ENCODE measurements at regions not wholly inside any gene's neighbourhood (a gene's known extent, or its start where the extent isn't known, plus 50 kb on each side); places are given as distances from the start of the nearest gene placed in this dataset.
A peak's percentile ranks its signal among the peaks of the same experiment; 100 is the strongest.

DNA sequence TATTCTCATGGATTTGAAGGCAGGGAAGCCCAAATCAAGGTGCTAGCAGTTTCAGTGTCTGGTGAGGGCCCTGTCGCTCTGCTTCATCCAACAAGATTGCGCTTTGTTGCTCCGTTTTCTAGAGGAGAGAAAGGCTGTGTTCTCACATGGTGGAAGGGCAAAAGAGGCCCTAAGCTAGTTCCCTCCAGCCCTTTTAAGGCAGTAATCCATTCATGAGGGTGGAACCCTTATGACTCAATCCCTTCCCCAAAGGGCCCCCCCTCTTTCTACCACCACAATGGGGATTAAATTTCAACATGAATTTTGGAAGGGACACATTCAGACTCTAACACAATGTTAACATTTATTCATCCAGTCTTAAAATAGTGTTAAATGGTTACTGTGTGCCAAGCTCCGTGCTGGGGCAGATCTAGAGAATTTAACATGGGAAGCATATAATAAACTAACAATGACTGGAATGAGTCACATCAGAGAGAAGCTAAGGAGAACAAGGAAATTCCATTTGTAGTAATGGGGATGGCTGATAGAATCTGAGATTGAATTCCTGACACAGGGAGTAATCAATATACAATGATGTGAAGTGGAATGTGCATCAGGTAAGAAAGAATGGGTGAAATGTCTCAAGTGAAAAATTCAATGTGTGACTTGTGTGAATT is 382.8 kb upstream of the ZNF608 start:
- ATAC-seq: no peak
- Histone ChIP-seq H3K36me3 (ENCODE audit: control insufficient read depth, insufficient read depth, low read length) (no peaks in the 10 kb centered on the region), H3K27ac (ENCODE audit: low read length) (peak overlapping the region; percentile 39; the same call in 1 of the 2 replicates), H3K27me3 (ENCODE audit: control insufficient read depth, insufficient read depth, low read length) (no peaks in the 10 kb centered on the region), H3K4me3 (ENCODE audit: low read depth in 2 of 2, low read length in 2 of 2) (no peak overlapping the region), H3K4me1 (ENCODE audit: control insufficient read depth, insufficient read depth, low read length) (no peaks in the 10 kb centered on the region; the same call in 1 of the 2 replicates), H3K9me3 (ENCODE audit: control insufficient read depth, insufficient read depth, low read depth, low read length) (no peaks in the 10 kb centered on the region)
- no peak for TF ChIP-seq SIN3A (IDR thresholded peaks at IDR 0.05; ENCODE audit: borderline replicate concordance, insufficient read depth, low read depth, low read length)
- TF ChIP-seq, protein P1, sequence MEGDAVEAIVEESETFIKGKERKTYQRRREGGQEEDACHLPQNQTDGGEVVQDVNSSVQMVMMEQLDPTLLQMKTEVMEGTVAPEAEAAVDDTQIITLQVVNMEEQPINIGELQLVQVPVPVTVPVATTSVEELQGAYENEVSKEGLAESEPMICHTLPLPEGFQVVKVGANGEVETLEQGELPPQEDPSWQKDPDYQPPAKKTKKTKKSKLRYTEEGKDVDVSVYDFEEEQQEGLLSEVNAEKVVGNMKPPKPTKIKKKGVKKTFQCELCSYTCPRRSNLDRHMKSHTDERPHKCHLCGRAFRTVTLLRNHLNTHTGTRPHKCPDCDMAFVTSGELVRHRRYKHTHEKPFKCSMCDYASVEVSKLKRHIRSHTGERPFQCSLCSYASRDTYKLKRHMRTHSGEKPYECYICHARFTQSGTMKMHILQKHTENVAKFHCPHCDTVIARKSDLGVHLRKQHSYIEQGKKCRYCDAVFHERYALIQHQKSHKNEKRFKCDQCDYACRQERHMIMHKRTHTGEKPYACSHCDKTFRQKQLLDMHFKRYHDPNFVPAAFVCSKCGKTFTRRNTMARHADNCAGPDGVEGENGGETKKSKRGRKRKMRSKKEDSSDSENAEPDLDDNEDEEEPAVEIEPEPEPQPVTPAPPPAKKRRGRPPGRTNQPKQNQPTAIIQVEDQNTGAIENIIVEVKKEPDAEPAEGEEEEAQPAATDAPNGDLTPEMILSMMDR (IDR thresholded peaks at IDR 0.05): no peak
- TF ChIP-seq POLR2AphosphoS5 (IDR thresholded peaks at IDR 0.05; ENCODE audit: low read depth, low read length): no peak
- no peak for TF ChIP-seq TCF7L2 (IDR thresholded peaks at IDR 0.05; ENCODE audit: low read depth, low read length)
- TF ChIP-seq, protein P2, sequence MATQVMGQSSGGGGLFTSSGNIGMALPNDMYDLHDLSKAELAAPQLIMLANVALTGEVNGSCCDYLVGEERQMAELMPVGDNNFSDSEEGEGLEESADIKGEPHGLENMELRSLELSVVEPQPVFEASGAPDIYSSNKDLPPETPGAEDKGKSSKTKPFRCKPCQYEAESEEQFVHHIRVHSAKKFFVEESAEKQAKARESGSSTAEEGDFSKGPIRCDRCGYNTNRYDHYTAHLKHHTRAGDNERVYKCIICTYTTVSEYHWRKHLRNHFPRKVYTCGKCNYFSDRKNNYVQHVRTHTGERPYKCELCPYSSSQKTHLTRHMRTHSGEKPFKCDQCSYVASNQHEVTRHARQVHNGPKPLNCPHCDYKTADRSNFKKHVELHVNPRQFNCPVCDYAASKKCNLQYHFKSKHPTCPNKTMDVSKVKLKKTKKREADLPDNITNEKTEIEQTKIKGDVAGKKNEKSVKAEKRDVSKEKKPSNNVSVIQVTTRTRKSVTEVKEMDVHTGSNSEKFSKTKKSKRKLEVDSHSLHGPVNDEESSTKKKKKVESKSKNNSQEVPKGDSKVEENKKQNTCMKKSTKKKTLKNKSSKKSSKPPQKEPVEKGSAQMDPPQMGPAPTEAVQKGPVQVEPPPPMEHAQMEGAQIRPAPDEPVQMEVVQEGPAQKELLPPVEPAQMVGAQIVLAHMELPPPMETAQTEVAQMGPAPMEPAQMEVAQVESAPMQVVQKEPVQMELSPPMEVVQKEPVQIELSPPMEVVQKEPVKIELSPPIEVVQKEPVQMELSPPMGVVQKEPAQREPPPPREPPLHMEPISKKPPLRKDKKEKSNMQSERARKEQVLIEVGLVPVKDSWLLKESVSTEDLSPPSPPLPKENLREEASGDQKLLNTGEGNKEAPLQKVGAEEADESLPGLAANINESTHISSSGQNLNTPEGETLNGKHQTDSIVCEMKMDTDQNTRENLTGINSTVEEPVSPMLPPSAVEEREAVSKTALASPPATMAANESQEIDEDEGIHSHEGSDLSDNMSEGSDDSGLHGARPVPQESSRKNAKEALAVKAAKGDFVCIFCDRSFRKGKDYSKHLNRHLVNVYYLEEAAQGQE (IDR thresholded peaks at IDR 0.05; ENCODE audit: insufficient read depth in 1 of 2, low read depth in 2 of 2, low read length in 1 of 2): no peak
- intact Hi-C loops (cut with micrococcal nuclease; ENCODE audit: unreplicated experiment) (no loop called here), in situ Hi-C loops (cut with HindIII; ENCODE audit: low pct_unique_long_range_greater_than_20kb, low sequenced_read_pairs) (no loop called here)
- ChIA-PET CTCF (no interaction called here), POLR2A (no interaction called here)
- BruUV-seq (replicated peaks): no TSS peak
- DNase-seq (ENCODE audit: low read depth, low spot score): no peak

DNA sequence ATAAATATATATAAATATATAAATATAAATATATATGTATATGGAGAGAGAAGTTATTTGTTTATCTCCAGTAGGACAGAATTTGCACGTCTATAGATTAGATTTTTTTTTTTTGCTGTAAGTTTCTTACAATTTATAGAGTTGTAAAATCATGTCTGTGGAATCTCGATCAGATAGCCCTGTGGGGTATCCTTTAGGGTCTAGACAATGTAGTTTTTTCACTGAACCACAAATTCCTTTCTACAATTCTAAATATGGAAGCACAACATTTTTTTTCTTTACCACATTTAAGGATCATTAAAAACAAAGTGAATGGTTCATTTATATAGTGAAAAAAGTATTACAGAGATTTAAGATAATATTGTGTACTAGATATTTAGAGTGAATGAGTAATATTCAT is 384.2 kb upstream of the ZNF608 start:
- ChIA-PET CTCF (no interaction called here), POLR2A (no interaction called here)
- DNase-seq (ENCODE audit: low read depth, low spot score) (no peak), ATAC-seq (no peak)
- in situ Hi-C loops (cut with HindIII; ENCODE audit: low pct_unique_long_range_greater_than_20kb, low sequenced_read_pairs) (no loop called here), intact Hi-C loops (cut with micrococcal nuclease; ENCODE audit: unreplicated experiment) (no loop called here)
- H3K27ac ChIP-seq (ENCODE audit: low read length): no peak overlapping the region
- H3K4me1 ChIP-seq (ENCODE audit: control insufficient read depth, insufficient read depth, low read length): no peaks in the 10 kb centered on the region; the same call in 1 of the 2 replicates
- H3K9me3 ChIP-seq (ENCODE audit: control insufficient read depth, insufficient read depth, low read depth, low read length): no peaks in the 10 kb centered on the region
- TF ChIP-seq POLR2AphosphoS5 (IDR thresholded peaks at IDR 0.05; ENCODE audit: low read depth, low read length): no peak
- TF ChIP-seq, protein P1 (IDR thresholded peaks at IDR 0.05): no peak
- TF ChIP-seq SIN3A (IDR thresholded peaks at IDR 0.05; ENCODE audit: borderline replicate concordance, insufficient read depth, low read depth, low read length): no peak
- TF ChIP-seq, protein P2 (IDR thresholded peaks at IDR 0.05; ENCODE audit: insufficient read depth in 1 of 2, low read depth in 2 of 2, low read length in 1 of 2): no peak
- no peak for TF ChIP-seq TCF7L2 (IDR thresholded peaks at IDR 0.05; ENCODE audit: low read depth, low read length)
- no peaks in the 10 kb centered on the region for H3K27me3 ChIP-seq (ENCODE audit: control insufficient read depth, insufficient read depth, low read length)
- BruUV-seq (replicated peaks): no TSS peak
- no peaks in the 10 kb centered on the region for H3K36me3 ChIP-seq (ENCODE audit: control insufficient read depth, insufficient read depth, low read length)
- no peak overlapping the region for H3K4me3 ChIP-seq (ENCODE audit: low read depth in 2 of 2, low read length in 2 of 2)
